Upper lobe of left lung (tissue), 6 donors: ENCODE measurements at regions not wholly inside any gene's neighbourhood (a gene's known extent, or its start where the extent isn't known, plus 50 kb on each side); places are given as distances from the start of the nearest gene placed in this dataset.

ENCODE experiments used
- ATAC-seq, 2 donors: fragments of 200-7000 bp; cut with Tn5 transposase; one replicate each; pipeline ENCODE4 v1.9.1; 2022; ENCODE audit warnings: mild to moderate bottlenecking in 2 of 2, moderate library complexity in 2 of 2; ENCODE audit not compliant: low FRiP score in 2 of 2
- DNase-seq, 2 donors: peaks; one replicate each; pipeline ENCODE4 v3.0.0-alpha.2; 2019 to 2020
- H3K27ac ChIP-seq, 4 donors: fragments of 200-600 bp; sonication (generic); one replicate each; pipeline ENCODE4 v1.5.1; 2016 to 2019
- H3K27me3 ChIP-seq, 4 donors: fragments of 200-600 bp; sonication (generic); one replicate each; pipeline ENCODE4 v1.5.1; 2017 to 2019
- H3K36me3 ChIP-seq, 4 donors: fragments of 200-600 bp; sonication (generic); one replicate each; pipeline ENCODE4 v1.5.1; 2016 to 2019
- H3K4me1 ChIP-seq, 4 donors: fragments of 200-600 bp; sonication (generic); one replicate each; pipeline ENCODE4 v1.5.1; 2018 to 2019
- H3K4me3 ChIP-seq, 4 donors: fragments of 200-600 bp; sonication (generic); one replicate each; pipeline ENCODE4 v1.5.1; 2017 to 2019; ENCODE audit warnings: mild to moderate bottlenecking in 2 of 4, moderate library complexity in 1 of 4
- H3K9me3 ChIP-seq, 4 donors: fragments of 200-600 bp; sonication (generic); one replicate each; pipeline ENCODE4 v1.5.1; 2018 to 2019
- CTCF ChIP-seq, 6 experiments: fragments of 450-650 bp in 4 of 6; fragments of 200-600 bp in 2 of 6; sonication (generic) in 2 of 6; IDR thresholded peaks; one replicate each; pipeline ENCODE4 v1.5.1; 2016 to 2019; ENCODE audit warnings: antibody characterized with exemption in 6 of 6
- EP300 ChIP-seq, 4 donors: sonication (generic); formaldehyde crosslinking; IDR thresholded peaks; one replicate each; pipeline ENCODE4 v1.5.1; 2017; ENCODE audit warnings: antibody characterized with exemption in 4 of 4, control low read depth in 2 of 4
- POLR2A ChIP-seq, 4 donors: fragments of 450-650 bp; IDR thresholded peaks; one replicate each; pipeline ENCODE4 v1.5.1; 2016 to 2017; ENCODE audit warnings: antibody characterized with exemption in 4 of 4, mild to moderate bottlenecking in 2 of 4
- POLR2AphosphoS5 ChIP-seq, 2 donors: sonication (generic); formaldehyde crosslinking; IDR thresholded peaks; one replicate each; pipeline ENCODE4 v1.5.1; 2017; ENCODE audit warnings: antibody characterized with exemption in 2 of 2
- WGBS, 2 donors: methylation state at CpG; one replicate each; pipeline ENCODE4 v1.1.5; 2017 to 2018; 5-methylcytosine and 5-hydroxymethylcytosine counted together
- donor health status: DM: no; HTN: no; CAD: no; lungs with moderate emphysema.
- donor health status: DM: no; HTN: yes; CAD: no; lungs with severe emphysema.

GRCh38 chr11:8747173-8747572, 64.6 kb downstream of the RPL27A start:
- peaks cover 0 to 19% (median 3%) of the 10 kb centered on the region in 4 donors for H3K36me3 ChIP-seq
- ATAC-seq, result no peak
- no peaks in the 10 kb centered on the region for H3K4me1 ChIP-seq
- H3K9me3 ChIP-seq, result no peaks in the 10 kb centered on the region
- TF ChIP-seq POLR2A (IDR thresholded peaks at IDR 0.05) (no peak), CTCF (IDR thresholded peaks at IDR 0.05) (no peak), EP300 (IDR thresholded peaks at IDR 0.05) (no peak), POLR2AphosphoS5 (IDR thresholded peaks at IDR 0.05) (no peak)
- DNase-seq, result no peak
- no peak overlapping the region for H3K27ac ChIP-seq
- H3K4me3 ChIP-seq, result no peak overlapping the region
- no peaks in the 10 kb centered on the region for H3K27me3 ChIP-seq

GRCh38 chr11:8748317-8748716, 65.7 kb downstream of the RPL27A start:
- H3K36me3 ChIP-seq, result peaks cover 0 to 19% (median 3%) of the 10 kb centered on the region in 4 donors
- TF ChIP-seq POLR2AphosphoS5 (IDR thresholded peaks at IDR 0.05), result no peak
- TF ChIP-seq CTCF (IDR thresholded peaks at IDR 0.05), result no peak
- TF ChIP-seq POLR2A (IDR thresholded peaks at IDR 0.05), result no peak
- TF ChIP-seq EP300 (IDR thresholded peaks at IDR 0.05), result no peak
- DNase-seq, result no peak
- no peak overlapping the region for H3K27ac ChIP-seq
- H3K4me1 ChIP-seq, result no peaks in the 10 kb centered on the region
- 85 to 88% methylated on average over 2 of the region's 2 CpGs for WGBS, 2 donors
- H3K27me3 ChIP-seq, result no peaks in the 10 kb centered on the region
- no peak for ATAC-seq
- H3K4me3 ChIP-seq, result no peak overlapping the region
- H3K9me3 ChIP-seq, result no peaks in the 10 kb centered on the region

- DNase-seq, result no peak
- no peaks in the 10 kb centered on the region for H3K9me3 ChIP-seq
- TF ChIP-seq CTCF (IDR thresholded peaks at IDR 0.05), result no peak
- no peak for TF ChIP-seq EP300 (IDR thresholded peaks at IDR 0.05)
- TF ChIP-seq POLR2AphosphoS5 (IDR thresholded peaks at IDR 0.05), result no peak
- TF ChIP-seq POLR2A (IDR thresholded peaks at IDR 0.05), result no peak
- H3K36me3 ChIP-seq, result peaks cover 0 to 19% (median 3%) of the 10 kb centered on the region in 4 donors
- no peak overlapping the region for H3K4me3 ChIP-seq
- WGBS, 2 donors, result 92 to 100% methylated on average over 2 of the region's 2 CpGs
- peak in 1 of 2 donors; percentile 30 for ATAC-seq
- H3K27ac ChIP-seq, result no peak overlapping the region
- H3K4me1 ChIP-seq, result no peaks in the 10 kb centered on the region
- no peaks in the 10 kb centered on the region for H3K27me3 ChIP-seq
These were observed 66.6 kb downstream of the RPL27A start for GRCh38 chr11:8749202-8749601.

GRCh38 chr11:8754241-8754640, 71.6 kb downstream of the RPL27A start:
- H3K27ac ChIP-seq, result no peak overlapping the region
- no peak overlapping the region for H3K4me3 ChIP-seq
- H3K36me3 ChIP-seq, result peaks cover 0 to 4% (median 0%) of the 10 kb centered on the region in 4 donors
- ATAC-seq (no peak), DNase-seq (no peak)
- H3K27me3 ChIP-seq, result no peaks in the 10 kb centered on the region
- no peak for TF ChIP-seq POLR2A (IDR thresholded peaks at IDR 0.05)
- TF ChIP-seq CTCF (IDR thresholded peaks at IDR 0.05), result peak in 1 of 6 experiments; percentile 18
- TF ChIP-seq POLR2AphosphoS5 (IDR thresholded peaks at IDR 0.05), result no peak
- TF ChIP-seq EP300 (IDR thresholded peaks at IDR 0.05), result no peak
- H3K9me3 ChIP-seq, result no peaks in the 10 kb centered on the region
- H3K4me1 ChIP-seq, result peaks cover 0 to 8% (median 3%) of the 10 kb centered on the region in 4 donors
- WGBS, 2 donors, result 83 to 84% methylated on average over 1 of the region's 1 CpG

GRCh38 chr11:8756201-8756600, 73.6 kb downstream of the RPL27A start:
- Histone ChIP-seq H3K36me3 (no peaks in the 10 kb centered on the region), H3K4me1 (peaks cover 9 to 27% (median 17%) of the 10 kb centered on the region in 4 donors), H3K27me3 (no peaks in the 10 kb centered on the region), H3K27ac (peak overlapping the region in 3 of 4 donors; percentile 0 to 35 (median 8)), H3K9me3 (no peaks in the 10 kb centered on the region), H3K4me3 (no peak overlapping the region)
- ATAC-seq (no peak), DNase-seq (no peak)
- no peak for TF ChIP-seq CTCF (IDR thresholded peaks at IDR 0.05)
- TF ChIP-seq POLR2AphosphoS5 (IDR thresholded peaks at IDR 0.05), result no peak
- TF ChIP-seq POLR2A (IDR thresholded peaks at IDR 0.05), result no peak
- TF ChIP-seq EP300 (IDR thresholded peaks at IDR 0.05), result no peak
- 100% methylated on average over 1 of the region's 1 CpG; no CpG with 5 or more reads in 1 of the 2 donors for WGBS, 2 donors
